SK-N-SH (cell line): ENCODE measurements at regions not wholly inside any gene's neighbourhood (a gene's known extent, or its start where the extent isn't known, plus 50 kb on each side); places are given as distances from the start of the nearest gene placed in this dataset.

Experiments
- CTCF ChIA-PET: fragments of 300-600, 350-600 bp; formaldehyde crosslinking; extraction: SDS; loops from one replicate; lab custom pipeline; 2021; lab: Yijun Ruan, JAX
- POLR2A ChIA-PET: fragments of 350-600 bp; sonication (Branson Sonifier 250); formaldehyde crosslinking; extraction: SDS; loops from one replicate; lab custom pipeline; 2020; ENCODE audit warnings: antibody characterized with exemption, inconsistent platforms; lab: Yijun Ruan, JAX
- DNase-seq: peaks from one replicate; pipeline ENCODE4 v3.0.0; 2012
- H2AFZ ChIP-seq: fragments of 200-600 bp; sonication (generic); 2 replicates; pipeline ENCODE4 v1.8.1; 2016; ENCODE audit warnings: antibody characterized with exemption, mild to moderate bottlenecking, low read depth
- H3F3A ChIP-seq: fragments of 200-600 bp; sonication (generic); replicated peaks from 2 replicates; pipeline ENCODE3; 2016; ENCODE audit warnings: antibody characterized with exemption, mild to moderate bottlenecking; ENCODE audit not compliant: insufficient read depth
- H3K27ac ChIP-seq, 2 experiments: fragments of 200-500 bp in 1 of 2; fragments of 200-600 bp in 1 of 2; sonication (Bioruptor generic) in 1 of 2; sonication (generic), shearing (Covaris generic) in 1 of 2; 2 replicates each; pipeline versions ENCODE4 v1.5.1 to v1.6.1; 2014 to 2016; ENCODE audit warnings: low read depth in 2 of 2, inconsistent platforms in 1 of 2, low read length in 1 of 2, mild to moderate bottlenecking in 1 of 2, mixed read lengths in 1 of 2
- H3K27me3 ChIP-seq: fragments of 200-600 bp; sonication (generic), shearing (Covaris generic); 2 replicates; pipeline ENCODE4 v1.6.1; 2016; ENCODE audit warnings: mixed run types; ENCODE audit not compliant: insufficient read depth
- H3K36me3 ChIP-seq, 2 experiments: fragments of 200-500 bp in 1 of 2; fragments of 200-600 bp in 1 of 2; sonication (Bioruptor generic) in 1 of 2; sonication (generic) in 1 of 2; replicated peaks in 1 of 2; 2 replicates each; pipeline versions ENCODE3 to v1.5.1; 2014 to 2016; ENCODE audit warnings: low read length in 1 of 2, mild to moderate bottlenecking in 1 of 2; ENCODE audit not compliant: insufficient read depth in 2 of 2, control insufficient read depth in 1 of 2
- H3K4me1 ChIP-seq, 2 experiments: fragments of 200-500 bp in 1 of 2; fragments of 200-600 bp in 1 of 2; sonication (Bioruptor generic) in 1 of 2; sonication (generic), shearing (Covaris generic) in 1 of 2; 2 replicates each; pipeline versions ENCODE4 v1.5.1 to v1.6.1; 2014 to 2016; ENCODE audit warnings: low read depth in 1 of 2, low read length in 1 of 2, mixed run types in 1 of 2; ENCODE audit not compliant: insufficient read depth in 2 of 2, control insufficient read depth in 1 of 2
- H3K4me2 ChIP-seq: fragments of 200-600 bp; sonication (generic), shearing (Covaris generic); 2 replicates; pipeline ENCODE4 v1.6.1; 2017; ENCODE audit warnings: mixed run types
- H3K4me3 ChIP-seq, 2 experiments: fragments of 200-500 bp in 1 of 2; fragments of 200-600 bp in 1 of 2; sonication (Bioruptor generic) in 1 of 2; sonication (generic), shearing (Covaris generic) in 1 of 2; 2 replicates each; pipeline versions ENCODE4 v1.5.1 to v1.8.1; 2014 to 2016; ENCODE audit warnings: low read depth in 2 of 2, inconsistent platforms in 1 of 2, low read length in 1 of 2, mild to moderate bottlenecking in 1 of 2, mixed read lengths in 1 of 2, moderate library complexity in 1 of 2
- H3K79me2 ChIP-seq: fragments of 200-600 bp; sonication (generic); 2 replicates; pipeline ENCODE4 v1.8.1; 2017; ENCODE audit warnings: mild to moderate bottlenecking; ENCODE audit not compliant: insufficient read depth
- H3K9ac ChIP-seq: fragments of 200-600 bp; sonication (generic); 2 replicates; pipeline ENCODE4 v1.6.1; 2017; ENCODE audit warnings: mixed run types
- H3K9me2 ChIP-seq: fragments of 200-600 bp; sonication (generic); 2 replicates; pipeline ENCODE4 v1.6.1; 2017; ENCODE audit warnings: mixed run types
- H3K9me3 ChIP-seq: fragments of 200-600 bp; sonication (generic); 2 replicates; pipeline ENCODE4 v1.6.1; 2017; ENCODE audit warnings: mixed run types, mild to moderate bottlenecking, moderate library complexity
- H4K20me1 ChIP-seq: fragments of 200-600 bp; sonication (generic); 2 replicates; pipeline ENCODE4 v1.6.1; 2017; ENCODE audit warnings: mild to moderate bottlenecking, mixed run types; ENCODE audit not compliant: insufficient read depth
- CHD2 ChIP-seq: fragments of 150-350 bp; IDR thresholded peaks from 2 replicates; pipeline ENCODE4 v1.6.1; 2018; ENCODE audit warnings: low read length; ENCODE audit not compliant: partially characterized antibody
- FOXJ3 ChIP-seq: sonication (generic); formaldehyde crosslinking; IDR thresholded peaks from 2 replicates; pipeline ENCODE4 v1.5.1; 2020; ENCODE audit warnings: mild to moderate bottlenecking, missing genetic modification reagents
- FOXM1 ChIP-seq: IDR thresholded peaks from 2 replicates; pipeline ENCODE4 v1.4.0; 2012; ENCODE audit warnings: low read depth, mild to moderate bottlenecking
- GABPA ChIP-seq: IDR thresholded peaks from 2 replicates; pipeline ENCODE4 v1.4.0; 2012; ENCODE audit warnings: low read depth, mild to moderate bottlenecking
- JUND ChIP-seq: IDR thresholded peaks from 2 replicates; pipeline ENCODE4 v1.4.0; 2012
- MEF2A ChIP-seq: IDR thresholded peaks from 2 replicates; pipeline ENCODE4 v1.4.0; 2012; ENCODE audit warnings: low read depth, borderline replicate concordance
- MXI1 ChIP-seq: IDR thresholded peaks from 2 replicates; pipeline ENCODE4 v1.6.1; 2012; ENCODE audit warnings: mild to moderate bottlenecking, low read depth, low read length, improper control_type of control experiment
- NFIC ChIP-seq: IDR thresholded peaks from 2 replicates; pipeline ENCODE4 v1.4.0; 2012; ENCODE audit warnings: borderline replicate concordance
- NRF1 ChIP-seq: IDR thresholded peaks from 2 replicates; pipeline ENCODE4 v1.6.1; 2012; ENCODE audit warnings: low read depth, mild to moderate bottlenecking, low read length
- POLR2AphosphoS5 ChIP-seq: IDR thresholded peaks from 2 replicates; pipeline ENCODE4 v1.6.1; 2012; ENCODE audit warnings: low read depth, low read length
- RFX5 ChIP-seq: IDR thresholded peaks from 2 replicates; pipeline ENCODE4 v1.6.1; 2012; ENCODE audit warnings: mild to moderate bottlenecking, improper control_type of control experiment, low read length
- RXRA ChIP-seq: IDR thresholded peaks from 2 replicates; pipeline ENCODE4 v1.4.0; 2012; ENCODE audit warnings: low read depth, mild to moderate bottlenecking, borderline replicate concordance
- SMC3 ChIP-seq: IDR thresholded peaks from 2 replicates; pipeline ENCODE4 v1.6.1; 2012; ENCODE audit warnings: low read depth, low read length, improper control_type of control experiment
- TAF1 ChIP-seq: IDR thresholded peaks from 2 replicates; pipeline ENCODE4 v1.6.1; 2012; ENCODE audit warnings: low read depth, mild to moderate bottlenecking, low read length, moderate library complexity, borderline replicate concordance
- TCF12 ChIP-seq: IDR thresholded peaks from 2 replicates; pipeline ENCODE4 v1.4.0; 2012
- TEAD4 ChIP-seq: IDR thresholded peaks from 2 replicates; pipeline ENCODE4 v1.4.0; 2012; ENCODE audit warnings: mild to moderate bottlenecking, borderline replicate concordance; ENCODE audit not compliant: insufficient read depth
- YY1 ChIP-seq: IDR thresholded peaks from 2 replicates; pipeline ENCODE4 v1.4.0; 2012; ENCODE audit warnings: low read depth, mild to moderate bottlenecking
- WGBS: methylation state at CpG from one replicate; pipeline ENCODE4 v1.1.6; 2017; ENCODE audit warnings: low lambda C conversion rate; 5-methylcytosine and 5-hydroxymethylcytosine counted together
- TF ChIP-seq, protein P1 (sequence below): fragments of 150-350 bp; IDR thresholded peaks from 2 replicates; pipeline ENCODE4 v1.6.1; 2016; ENCODE audit warnings: mild to moderate bottlenecking, low read depth, low read length
- TF ChIP-seq, protein P2 (sequence below): IDR thresholded peaks from 2 replicates; pipeline ENCODE4 v1.4.0; 2012; ENCODE audit warnings: low read depth, borderline replicate concordance
- TF ChIP-seq, protein P3 (sequence below): IDR thresholded peaks from 2 replicates; pipeline ENCODE4 v1.6.1; 2012; ENCODE audit warnings: mild to moderate bottlenecking, low read depth, low read length, moderate library complexity
- TF ChIP-seq, protein P4 (sequence below): IDR thresholded peaks from 2 replicates; pipeline ENCODE4 v1.4.0; 2012; ENCODE audit warnings: low read depth, borderline replicate concordance

DNA sequence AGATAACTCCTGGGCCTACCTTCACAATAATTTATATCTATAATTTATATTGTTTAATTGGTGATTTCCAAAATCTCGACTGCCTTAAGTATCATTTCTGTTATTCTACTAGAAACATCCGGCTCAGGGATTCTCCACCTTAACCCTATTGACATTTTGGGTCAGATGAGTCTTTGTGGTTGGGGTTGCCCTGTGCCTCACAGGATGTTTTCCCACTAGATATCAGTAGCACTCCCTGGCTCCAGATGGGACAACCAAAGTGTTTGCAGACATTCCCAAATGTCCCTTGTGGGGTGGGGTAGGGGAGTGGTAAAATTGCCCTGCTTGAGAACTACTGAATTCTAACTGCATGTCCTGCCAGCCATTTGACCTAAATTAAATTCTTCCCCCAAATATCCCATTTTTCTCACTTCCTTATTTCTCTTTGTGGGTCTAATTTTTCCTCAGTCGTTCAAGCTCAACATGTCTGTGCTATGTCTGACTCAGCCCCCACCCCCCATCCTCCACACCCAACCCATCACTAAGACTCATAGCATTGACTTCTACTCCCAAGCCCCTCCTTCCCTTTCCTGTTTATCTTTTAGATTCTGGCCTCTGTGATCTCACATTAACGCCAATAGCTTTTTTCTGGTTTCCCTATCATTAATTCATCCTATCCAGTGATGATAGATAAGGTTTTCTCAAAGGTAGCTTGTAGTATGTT is 545.1 kb downstream of the EFNB2 start:
- TF ChIP-seq FOXM1 (no peak), FOXJ3 (CRISPR knock-in tag) (no peak), TAF1 (no peak), MXI1 (no peak)
- TF ChIP-seq, protein P1, sequence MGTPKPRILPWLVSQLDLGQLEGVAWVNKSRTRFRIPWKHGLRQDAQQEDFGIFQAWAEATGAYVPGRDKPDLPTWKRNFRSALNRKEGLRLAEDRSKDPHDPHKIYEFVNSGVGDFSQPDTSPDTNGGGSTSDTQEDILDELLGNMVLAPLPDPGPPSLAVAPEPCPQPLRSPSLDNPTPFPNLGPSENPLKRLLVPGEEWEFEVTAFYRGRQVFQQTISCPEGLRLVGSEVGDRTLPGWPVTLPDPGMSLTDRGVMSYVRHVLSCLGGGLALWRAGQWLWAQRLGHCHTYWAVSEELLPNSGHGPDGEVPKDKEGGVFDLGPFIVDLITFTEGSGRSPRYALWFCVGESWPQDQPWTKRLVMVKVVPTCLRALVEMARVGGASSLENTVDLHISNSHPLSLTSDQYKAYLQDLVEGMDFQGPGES = no peak
- Histone ChIP-seq H3K4me2 (no peak overlapping the region), H3K27ac (no peak overlapping the region), H3K9ac (no peak overlapping the region), H3K27me3 (no peaks in the 10 kb centered on the region), H3F3A (no peaks in the 10 kb centered on the region), H4K20me1 (no peaks in the 10 kb centered on the region), H3K9me3 (no peaks in the 10 kb centered on the region), H2AFZ (no peak overlapping the region), H3K36me3 (no peaks in the 10 kb centered on the region), H3K4me1 (no peaks in the 10 kb centered on the region; a peak in 1 of 4 replicates), H3K9me2 (no peaks in the 10 kb centered on the region), H3K79me2 (no peaks in the 10 kb centered on the region), H3K4me3 (no peak overlapping the region)
- ChIA-PET POLR2A (no interaction called here), CTCF (no interaction called here)
- 48% methylated on average over 4 of the region's 4 CpGs for WGBS
- DNase-seq = no peak

DNA sequence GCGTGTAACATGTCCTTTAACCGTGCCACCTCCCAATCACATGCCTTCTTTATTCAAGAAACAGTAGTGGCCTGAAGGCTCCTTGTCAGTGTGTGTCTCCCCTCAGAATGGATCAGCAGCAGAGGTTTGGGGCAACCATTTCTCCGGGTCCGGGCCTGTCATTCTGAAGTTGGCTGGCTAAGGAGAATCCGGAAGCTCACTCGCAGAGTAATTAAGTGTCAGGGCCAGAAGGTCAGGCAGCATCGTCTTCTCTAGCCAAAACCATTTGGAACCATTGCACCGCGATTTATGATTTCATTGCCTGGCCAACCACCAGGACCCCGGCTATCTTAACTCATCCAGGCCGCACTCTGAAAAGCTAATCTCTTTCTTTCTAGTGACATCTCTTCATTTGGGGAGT is 550.8 kb downstream of the EFNB2 start:
- no peaks in the 10 kb centered on the region for H3K36me3 ChIP-seq
- no peak for DNase-seq
- CTCF ChIA-PET = no interaction called here
- H3K9me2 ChIP-seq = no peaks in the 10 kb centered on the region
- H2AFZ ChIP-seq = no peak overlapping the region
- WGBS = 69% methylated on average over 9 of the region's 11 CpGs
- H4K20me1 ChIP-seq = no peaks in the 10 kb centered on the region
- no peaks in the 10 kb centered on the region for H3K79me2 ChIP-seq
- no peaks in the 10 kb centered on the region for H3K27me3 ChIP-seq
- no peaks in the 10 kb centered on the region for H3F3A ChIP-seq
- POLR2A ChIA-PET = no interaction called here
- H3K4me3 ChIP-seq = no peak overlapping the region
- no peaks in the 10 kb centered on the region for H3K9me3 ChIP-seq
- H3K27ac ChIP-seq = no peak overlapping the region
- H3K4me2 ChIP-seq = no peak overlapping the region
- H3K4me1 ChIP-seq = no peaks in the 10 kb centered on the region
- no peak overlapping the region for H3K9ac ChIP-seq
- TF ChIP-seq, protein P2, sequence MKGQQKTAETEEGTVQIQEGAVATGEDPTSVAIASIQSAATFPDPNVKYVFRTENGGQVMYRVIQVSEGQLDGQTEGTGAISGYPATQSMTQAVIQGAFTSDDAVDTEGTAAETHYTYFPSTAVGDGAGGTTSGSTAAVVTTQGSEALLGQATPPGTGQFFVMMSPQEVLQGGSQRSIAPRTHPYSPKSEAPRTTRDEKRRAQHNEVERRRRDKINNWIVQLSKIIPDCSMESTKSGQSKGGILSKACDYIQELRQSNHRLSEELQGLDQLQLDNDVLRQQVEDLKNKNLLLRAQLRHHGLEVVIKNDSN = no peak
- TF ChIP-seq SMC3 (no peak), NRF1 (no peak), TCF12 (no peak), CHD2 (no peak), TEAD4 (no peak), RFX5 (no peak), GABPA (no peak), JUND (no peak), RXRA (no peak), POLR2AphosphoS5 (no peak), FOXJ3 (CRISPR knock-in tag) (no peak), MEF2A (no peak), YY1 (no peak), NFIC (no peak)
- TF ChIP-seq, protein P3, sequence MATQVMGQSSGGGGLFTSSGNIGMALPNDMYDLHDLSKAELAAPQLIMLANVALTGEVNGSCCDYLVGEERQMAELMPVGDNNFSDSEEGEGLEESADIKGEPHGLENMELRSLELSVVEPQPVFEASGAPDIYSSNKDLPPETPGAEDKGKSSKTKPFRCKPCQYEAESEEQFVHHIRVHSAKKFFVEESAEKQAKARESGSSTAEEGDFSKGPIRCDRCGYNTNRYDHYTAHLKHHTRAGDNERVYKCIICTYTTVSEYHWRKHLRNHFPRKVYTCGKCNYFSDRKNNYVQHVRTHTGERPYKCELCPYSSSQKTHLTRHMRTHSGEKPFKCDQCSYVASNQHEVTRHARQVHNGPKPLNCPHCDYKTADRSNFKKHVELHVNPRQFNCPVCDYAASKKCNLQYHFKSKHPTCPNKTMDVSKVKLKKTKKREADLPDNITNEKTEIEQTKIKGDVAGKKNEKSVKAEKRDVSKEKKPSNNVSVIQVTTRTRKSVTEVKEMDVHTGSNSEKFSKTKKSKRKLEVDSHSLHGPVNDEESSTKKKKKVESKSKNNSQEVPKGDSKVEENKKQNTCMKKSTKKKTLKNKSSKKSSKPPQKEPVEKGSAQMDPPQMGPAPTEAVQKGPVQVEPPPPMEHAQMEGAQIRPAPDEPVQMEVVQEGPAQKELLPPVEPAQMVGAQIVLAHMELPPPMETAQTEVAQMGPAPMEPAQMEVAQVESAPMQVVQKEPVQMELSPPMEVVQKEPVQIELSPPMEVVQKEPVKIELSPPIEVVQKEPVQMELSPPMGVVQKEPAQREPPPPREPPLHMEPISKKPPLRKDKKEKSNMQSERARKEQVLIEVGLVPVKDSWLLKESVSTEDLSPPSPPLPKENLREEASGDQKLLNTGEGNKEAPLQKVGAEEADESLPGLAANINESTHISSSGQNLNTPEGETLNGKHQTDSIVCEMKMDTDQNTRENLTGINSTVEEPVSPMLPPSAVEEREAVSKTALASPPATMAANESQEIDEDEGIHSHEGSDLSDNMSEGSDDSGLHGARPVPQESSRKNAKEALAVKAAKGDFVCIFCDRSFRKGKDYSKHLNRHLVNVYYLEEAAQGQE = no peak
- TF ChIP-seq, protein P4, sequence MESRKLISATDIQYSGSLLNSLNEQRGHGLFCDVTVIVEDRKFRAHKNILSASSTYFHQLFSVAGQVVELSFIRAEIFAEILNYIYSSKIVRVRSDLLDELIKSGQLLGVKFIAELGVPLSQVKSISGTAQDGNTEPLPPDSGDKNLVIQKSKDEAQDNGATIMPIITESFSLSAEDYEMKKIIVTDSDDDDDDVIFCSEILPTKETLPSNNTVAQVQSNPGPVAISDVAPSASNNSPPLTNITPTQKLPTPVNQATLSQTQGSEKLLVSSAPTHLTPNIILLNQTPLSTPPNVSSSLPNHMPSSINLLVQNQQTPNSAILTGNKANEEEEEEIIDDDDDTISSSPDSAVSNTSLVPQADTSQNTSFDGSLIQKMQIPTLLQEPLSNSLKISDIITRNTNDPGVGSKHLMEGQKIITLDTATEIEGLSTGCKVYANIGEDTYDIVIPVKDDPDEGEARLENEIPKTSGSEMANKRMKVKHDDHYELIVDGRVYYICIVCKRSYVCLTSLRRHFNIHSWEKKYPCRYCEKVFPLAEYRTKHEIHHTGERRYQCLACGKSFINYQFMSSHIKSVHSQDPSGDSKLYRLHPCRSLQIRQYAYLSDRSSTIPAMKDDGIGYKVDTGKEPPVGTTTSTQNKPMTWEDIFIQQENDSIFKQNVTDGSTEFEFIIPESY = no peak
- TF ChIP-seq, protein P1 = no peak
